B cell (primary cell): ENCODE measurements at regions not wholly inside any gene's neighbourhood (a gene's known extent, or its start where the extent isn't known, plus 50 kb on each side); places are given as distances from the start of the nearest gene placed in this dataset.

Source experiments
- ATAC-seq: fragments of 200-7000 bp; cut with Tn5 transposase; one replicate; pipeline ENCODE4 v1.10.0; 2021; ENCODE audit warnings: low read depth, mild to moderate bottlenecking, moderate number of reproducible peaks, moderate library complexity
- CTCF ChIA-PET: fragments of 350-600 bp; sonication (Branson Sonifier 250); formaldehyde crosslinking; loops from one replicate; lab custom pipeline; 2021; ENCODE audit warnings: antibody characterized with exemption, inconsistent platforms; lab: Charles Lee
- POLR2A ChIA-PET: fragments of 350-600 bp; sonication (Branson Sonifier 250); formaldehyde crosslinking; loops from one replicate; lab custom pipeline; 2021; ENCODE audit warnings: antibody characterized with exemption; lab: Charles Lee
- DNase-seq: peaks from one replicate; pipeline ENCODE4 v3.0.0; 2013
- H2AFZ ChIP-seq: 2 replicates; pipeline ENCODE4 v1.6.1; 2012; ENCODE audit warnings: mild to moderate bottlenecking, low read depth, low read length; ENCODE audit not compliant: insufficient read depth, poor library complexity, severe bottlenecking
- H3K27ac ChIP-seq, 2 donors: 1 replicate in 1 of 2; 2 replicates in 1 of 2; pipeline ENCODE4 v1.5.1; 2012 to 2013; ENCODE audit warnings: low read length in 2 of 2, mild to moderate bottlenecking in 2 of 2, moderate library complexity in 1 of 2
- H3K27me3 ChIP-seq, 4 experiments: fragments of 200-600 bp in 1 of 4; sonication (generic) in 1 of 4; replicated peaks in 1 of 4; 1 replicate in 2 of 4; 2 replicates in 2 of 4; pipeline versions ENCODE4 v1.6.1 to v1.7.0; 2013 to 2016; ENCODE audit warnings: low read length in 3 of 4, mild to moderate bottlenecking in 2 of 4, mixed read lengths in 1 of 4, moderate library complexity in 1 of 4; ENCODE audit not compliant: insufficient read depth in 4 of 4, control insufficient read depth in 3 of 4; ENCODE audit errors: control extremely low read depth in 1 of 4
- H3K36me3 ChIP-seq, 2 experiments: replicated peaks in 1 of 2; 1 replicate in 1 of 2; 2 replicates in 1 of 2; pipeline versions ENCODE4 v1.6.1 to v1.7.1; 2013; ENCODE audit warnings: low read length in 1 of 2; ENCODE audit not compliant: insufficient read depth in 2 of 2, control insufficient read depth in 1 of 2; ENCODE audit errors: control extremely low read depth in 1 of 2, extremely low read depth in 1 of 2
- H3K4me1 ChIP-seq, 2 donors: fragments of 200-600 bp in 1 of 2; sonication (generic) in 1 of 2; 1 replicate in 1 of 2; 2 replicates in 1 of 2; pipeline versions ENCODE4 v1.5.1 to v1.6.1; 2013 to 2017; ENCODE audit warnings: low read length in 2 of 2; ENCODE audit not compliant: control insufficient read depth in 2 of 2, insufficient read depth in 2 of 2
- H3K4me2 ChIP-seq: replicated peaks from 2 replicates; pipeline ENCODE3; 2012; ENCODE audit warnings: mild to moderate bottlenecking, low read depth, low read length; ENCODE audit not compliant: poor library complexity, severe bottlenecking
- H3K4me3 ChIP-seq, 5 experiments: fragments of 200-600 bp in 1 of 5; sonication (generic) in 1 of 5; 1 replicate in 3 of 5; 2 replicates in 2 of 5; pipeline versions ENCODE4 v1.5.1 to v1.7.0; 2011 to 2016; ENCODE audit warnings: low read length in 4 of 5, mild to moderate bottlenecking in 4 of 5, low read depth in 2 of 5, control low read depth in 1 of 5, moderate library complexity in 1 of 5; ENCODE audit not compliant: insufficient read depth in 1 of 5; ENCODE audit errors: control extremely low read depth in 1 of 5, extremely low read depth in 1 of 5
- H3K79me2 ChIP-seq: fragments of 200-600 bp; sonication (generic); one replicate; pipeline ENCODE4 v1.6.0; 2016; ENCODE audit warnings: low read length; ENCODE audit not compliant: control insufficient read depth, insufficient read depth
- H3K9ac ChIP-seq: fragments of 200-600 bp; sonication (generic); 2 replicates; pipeline ENCODE4 v1.6.1; 2017; ENCODE audit warnings: mild to moderate bottlenecking, low read length, moderate library complexity
- H3K9me3 ChIP-seq, 3 donors: one replicate each; pipeline versions ENCODE4 v1.6.1 to v1.7.1; 2013; ENCODE audit warnings: low read length in 2 of 3; ENCODE audit not compliant: control insufficient read depth in 2 of 3, insufficient read depth in 1 of 3; ENCODE audit errors: control extremely low read depth in 1 of 3
- H4K20me1 ChIP-seq: 2 replicates; pipeline ENCODE4 v1.6.0; 2012; ENCODE audit warnings: mild to moderate bottlenecking, low read length; ENCODE audit not compliant: insufficient read depth, control insufficient read depth, poor library complexity, severe bottlenecking
- H3K27ac Mint-ChIP-seq: one replicate; pipeline ENCODE4 v1.8.0; 2021; ENCODE audit warnings: mixed read lengths
- H3K27me3 Mint-ChIP-seq: one replicate; pipeline ENCODE4 v1.8.0; 2021; ENCODE audit warnings: mixed read lengths
- H3K4me1 Mint-ChIP-seq: one replicate; pipeline ENCODE4 v1.8.0; 2021; ENCODE audit warnings: mixed read lengths
- H3K4me3 Mint-ChIP-seq: one replicate; pipeline ENCODE4 v1.8.0; 2021; ENCODE audit warnings: mixed read lengths
- H3K9me3 Mint-ChIP-seq: one replicate; pipeline ENCODE4 v1.8.0; 2022; ENCODE audit warnings: mixed read lengths; ENCODE audit not compliant: insufficient read depth
- CTCF ChIP-seq: fragments of 200-600 bp; IDR thresholded peaks from one replicate; pipeline ENCODE4 v1.8.0; 2022; ENCODE audit warnings: antibody characterized with exemption, mild to moderate bottlenecking
- EZH2 ChIP-seq: IDR thresholded peaks from 2 replicates; pipeline ENCODE4 v1.6.1; 2012; ENCODE audit warnings: borderline replicate concordance, low read depth, mild to moderate bottlenecking, moderate library complexity, low read length; ENCODE audit not compliant: insufficient read depth, poor library complexity, severe bottlenecking
- WGBS: methylation state at CpG from one replicate; pipeline ENCODE4 v1.1.5; 2013; ENCODE audit warnings: missing lambda C conversion rate; ENCODE audit not compliant: insufficient coverage; 5-methylcytosine and 5-hydroxymethylcytosine counted together
- intact Hi-C: fragments of 100-400 bp; cut with micrococcal nuclease; formaldehyde crosslinking; loops from one replicate; pipeline ENCODE4 v1.10.0; 2022

DNA sequence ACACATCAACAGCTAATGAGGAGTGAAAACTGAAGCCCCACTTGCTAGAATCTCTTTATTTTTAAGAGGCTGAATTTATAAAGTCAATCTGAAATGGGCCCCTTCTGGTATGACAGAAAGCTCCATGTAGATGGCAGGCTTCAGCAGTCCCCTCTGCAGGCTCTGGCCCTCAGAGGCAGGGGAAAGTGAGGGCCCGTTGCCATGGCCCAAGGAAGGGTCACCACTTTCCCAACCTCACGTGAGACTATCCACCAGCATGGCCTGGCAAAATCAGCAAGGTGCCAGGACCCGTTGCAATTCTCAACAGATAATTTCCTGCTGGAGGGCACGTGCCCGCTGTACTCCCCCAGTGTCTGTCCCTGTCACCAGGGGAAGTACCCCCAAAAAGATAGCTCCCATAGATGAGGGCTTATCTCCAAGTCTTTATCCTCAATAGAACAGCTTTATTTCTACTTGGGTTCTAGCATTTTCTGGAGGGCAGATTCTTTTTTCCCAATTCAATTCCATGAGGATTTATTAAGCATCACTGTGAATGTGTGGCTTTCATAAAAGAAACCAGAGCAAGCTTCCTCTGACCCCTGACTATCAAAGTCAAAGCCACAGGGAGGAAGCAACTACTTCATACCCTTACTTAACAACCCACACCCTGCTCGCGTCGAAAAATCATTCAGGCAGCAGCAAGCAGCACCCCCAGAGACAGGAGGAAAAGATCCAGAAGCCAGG is 85.4 kb upstream of the FSTL4 start:
- DNase-seq: no peak

More for the DNA sequence above, 85.4 kb upstream of the FSTL4 start:
- peaks cover 7% of the 10 kb centered on the region for H3K4me1 Mint-ChIP-seq
- Histone ChIP-seq H4K20me1 (no peaks in the 10 kb centered on the region), H3K36me3 (no peaks in the 10 kb centered on the region), H3K27ac (no peak overlapping the region), H3K4me1 (peaks cover 0 to 10% of the 10 kb centered on the region in 2 donors), H3K9me3 (no peaks in the 10 kb centered on the region), H3K79me2 (no peaks in the 10 kb centered on the region), H3K27me3 (no peaks in the 10 kb centered on the region), H3K4me3 (no peak overlapping the region), H3K4me2 (no peak overlapping the region), H3K9ac (no peak overlapping the region), H2AFZ (no peak overlapping the region)
- no peaks in the 10 kb centered on the region for H3K27me3 Mint-ChIP-seq
- no peaks in the 10 kb centered on the region for H3K9me3 Mint-ChIP-seq
- POLR2A ChIA-PET: no interaction called here
- no peak for ATAC-seq
- CTCF ChIA-PET: no interaction called here
- intact Hi-C loops: no loop called here
- TF ChIP-seq EZH2: no peak
- no peak for TF ChIP-seq CTCF
- H3K4me3 Mint-ChIP-seq: no peak overlapping the region
- no peak overlapping the region for H3K27ac Mint-ChIP-seq
- 76% methylated on average over 5 of the region's 8 CpGs for WGBS
